ENCODE measurements at regions not wholly inside any gene's neighbourhood (a gene's known extent, or its start where the extent isn't known, plus 50 kb on each side); places are given as distances from the start of the nearest gene placed in this dataset.

GRCh38 chr13:33971562-33971819 lies 153.5 kb downstream of the RFC3 start:
- no peak for TF ChIP-seq CTCF (conservative IDR thresholded peaks at IDR 0.05; ENCODE audit: low read depth, low read length)
- TF ChIP-seq BHLHE40 (IDR thresholded peaks at IDR 0.05; ENCODE audit: low read depth, low read length) = no peak
- no peak for TF ChIP-seq POLR2A (IDR thresholded peaks at IDR 0.05; ENCODE audit: low read depth, low read length)
- TF ChIP-seq SMC3 (IDR thresholded peaks at IDR 0.05; ENCODE audit: low read depth, low read length) = no peak
- no peak for TF ChIP-seq RFX5 (IDR thresholded peaks at IDR 0.05; ENCODE audit: low read depth, low read length)
- no peak for TF ChIP-seq ELK1 (IDR thresholded peaks at IDR 0.05; ENCODE audit: borderline replicate concordance, low read depth, low read length)
- in situ Hi-C loops (cut with MboI; ENCODE audit: low sequenced_read_pairs) (no loop called here), intact Hi-C loops (cut with micrococcal nuclease) (no loop called here), dilution Hi-C loops (cut with HindIII; ENCODE audit: low sequenced_read_pairs, unreplicated experiment) (no loop called here)
- no peaks in the 10 kb centered on the region for H3K36me3 ChIP-seq (ENCODE audit: control insufficient read depth, insufficient read depth, low read length)
- H4K5ac ChIP-seq (ENCODE audit: low read depth, low read length) = no peak overlapping the region
- no peaks in the 10 kb centered on the region for H3K9me1 ChIP-seq (ENCODE audit: insufficient read depth, low read length)
- H2AK5ac ChIP-seq (ENCODE audit: low read depth, low read length) = no peak overlapping the region
- DNase-seq (no peak), ATAC-seq (ENCODE audit: low read depth) (no peak)
- POLR2A ChIA-PET (ENCODE audit: unreplicated experiment) = no interaction called here
- H3K79me1 ChIP-seq (ENCODE audit: low read depth in 1 of 2, low read length in 2 of 2) = no peaks in the 10 kb centered on the region
- no peak overlapping the region for H3K18ac ChIP-seq (ENCODE audit: low read depth, low read length)
- no peak overlapping the region for H2BK15ac ChIP-seq (ENCODE audit: low read depth, low read length)
- no peak overlapping the region for H2BK20ac ChIP-seq (ENCODE audit: low read depth, low read length)
- no peak overlapping the region for H3K23ac ChIP-seq (ENCODE audit: low read depth, low read length)
- H2AFZ ChIP-seq (replicated peaks; ENCODE audit: low read length, poor library complexity) = no peak overlapping the region
- H3K4me2 ChIP-seq (ENCODE audit: low read depth, low read length) = no peak overlapping the region
- H4K91ac ChIP-seq (ENCODE audit: insufficient read depth, low read depth, low read length) = no peak overlapping the region
- no peak overlapping the region for H3K56ac ChIP-seq (ENCODE audit: extremely low read depth, insufficient read depth, low read length)
- no peaks in the 10 kb centered on the region for H3K4me1 ChIP-seq (ENCODE audit: control insufficient read depth, insufficient read depth, low read length)
- H3K27ac ChIP-seq (ENCODE audit: insufficient read depth, low read length) = no peak overlapping the region
- no peak overlapping the region for H2AK9ac ChIP-seq (replicated peaks; ENCODE audit: low read depth, low read length, poor library complexity)
- no peak overlapping the region for H2BK120ac ChIP-seq (ENCODE audit: low read depth, low read length)
- H2BK5ac ChIP-seq (ENCODE audit: low read depth, low read length, poor library complexity, severe bottlenecking) = no peak overlapping the region
- no peak overlapping the region for H3K4ac ChIP-seq (ENCODE audit: low read depth, low read length)
- no peak overlapping the region for H3K14ac ChIP-seq (replicated peaks; ENCODE audit: low read depth, low read length)
- BruUV-seq (replicated peaks) = no TSS peak
- H3K9me3 ChIP-seq (ENCODE audit: control insufficient read depth, insufficient read depth, low read length) = no peaks in the 10 kb centered on the region
- H3K4me3 ChIP-seq (ENCODE audit: insufficient read depth, low read depth, low read length) = no peak overlapping the region
- no peaks in the 10 kb centered on the region for H4K20me1 ChIP-seq (ENCODE audit: insufficient read depth, low read length)
- H3K27me3 ChIP-seq (ENCODE audit: control insufficient read depth, insufficient read depth, low read length) = no peaks in the 10 kb centered on the region
- H3K9ac ChIP-seq (ENCODE audit: low read depth, low read length) = no peak overlapping the region
- H4K8ac ChIP-seq (ENCODE audit: low read depth in 2 of 2, low read length in 2 of 2) = no peak overlapping the region
- CTCF ChIA-PET = no interaction called here

Data from IMR-90 (cell line).